GM21528 (cell line): ENCODE measurements at regions not wholly inside any gene's neighbourhood (a gene's known extent, or its start where the extent isn't known, plus 50 kb on each side); places are given as distances from the start of the nearest gene placed in this dataset.
"Not testable (repeated sequence)": the region's sequence is repeated elsewhere in the genome, so short reads cannot be mapped to it uniquely, and the experiment has no call there.

Experiments used
- ATAC-seq: cut with Tn5 transposase; IDR thresholded peaks from one replicate; pipeline ENCODE4 v1.9.1; 2021; ENCODE audit warnings: mild to moderate bottlenecking, moderate library complexity; ENCODE audit not compliant: unreplicated experiment, low FRiP score

- ATAC-seq, result no peak
These were observed 1156.0 kb downstream of the PCDH9 start for GRCh38 chr13:66074018-66074615.

DNA sequence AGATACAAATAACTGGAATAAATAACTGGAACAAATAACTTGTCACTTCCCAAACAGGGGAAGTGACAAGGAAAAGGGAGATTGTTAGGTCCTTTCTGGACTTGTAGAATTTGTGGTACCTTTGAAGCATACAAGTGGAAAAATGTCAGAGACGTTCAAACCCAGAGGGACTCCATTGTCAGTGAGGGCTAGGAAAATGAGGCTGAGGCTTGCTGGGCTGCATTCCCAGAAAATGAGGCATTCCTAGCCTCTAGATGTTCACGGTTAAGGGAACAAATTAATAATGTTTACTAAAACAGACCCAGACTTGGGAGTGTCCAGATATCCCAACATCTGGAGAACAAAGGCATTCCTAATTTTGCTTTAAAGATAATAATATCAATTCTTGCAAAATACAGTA is 1158.0 kb downstream of the PCDH9 start:
- not testable (repeated sequence) for ATAC-seq

DNA sequence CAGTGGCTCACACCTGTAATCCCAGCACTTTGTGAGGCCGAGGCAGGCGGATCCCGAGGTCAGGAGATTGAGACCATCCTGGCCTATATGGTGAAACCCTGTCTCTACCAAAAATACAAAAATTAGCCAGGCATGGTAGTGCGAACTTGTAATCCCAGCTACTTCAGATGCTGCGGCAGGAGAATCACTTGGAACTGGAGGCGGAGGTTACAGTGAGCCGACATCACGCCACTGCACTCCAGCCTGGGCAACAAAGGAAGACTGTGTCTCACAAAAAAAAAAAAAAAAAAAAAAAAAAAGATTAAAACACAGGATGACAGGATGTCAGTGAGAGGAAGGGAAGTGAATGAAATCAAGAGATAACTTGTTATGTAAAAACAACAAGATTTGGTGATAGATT is 1158.5 kb downstream of the PCDH9 start:
- ATAC-seq, result no peak

GRCh38 chr13:66071029-66071428 is 1159.1 kb downstream of the PCDH9 start:
- ATAC-seq, result no peak

- ATAC-seq, result no peak
These were observed 1160.6 kb downstream of the PCDH9 start for GRCh38 chr13:66069570-66069969.

- no peak for ATAC-seq
These were observed 1161.5 kb downstream of the PCDH9 start for GRCh38 chr13:66068683-66069082.

GRCh38 chr13:66048888-66049287 is 1181.2 kb downstream of the PCDH9 start:
- ATAC-seq, result no peak

- no peak for ATAC-seq
These were observed 1189.6 kb downstream of the PCDH9 start for GRCh38 chr13:66040506-66040905.

GRCh38 chr13:66037096-66037495 is 1193.0 kb downstream of the PCDH9 start:
- ATAC-seq, result no peak

DNA sequence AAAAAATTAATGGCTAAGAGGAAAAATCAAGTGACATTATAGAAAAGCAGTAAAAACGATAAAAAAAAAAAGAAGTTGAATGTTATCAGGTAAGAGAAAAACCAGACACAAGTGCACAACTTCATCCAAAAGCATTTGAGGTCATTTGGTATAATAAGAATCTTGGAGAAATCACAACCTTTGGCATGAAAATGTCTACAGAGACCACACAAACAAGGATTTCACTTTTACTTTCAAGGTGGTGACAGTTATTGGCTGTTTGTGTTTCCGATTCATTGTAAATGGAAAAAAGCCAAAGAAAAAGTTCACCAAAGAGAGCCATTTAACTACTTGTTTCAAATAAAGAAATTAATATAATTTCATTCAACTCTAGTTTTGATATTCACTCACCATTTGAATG is 1193.5 kb downstream of the PCDH9 start:
- no peak for ATAC-seq

- no peak for ATAC-seq
These were observed 1194.0 kb downstream of the PCDH9 start for GRCh38 chr13:66036024-66036614.

GRCh38 chr13:66033924-66034323 is 1196.2 kb downstream of the PCDH9 start:
- ATAC-seq, result no peak

GRCh38 chr13:66021846-66022245 is 1208.3 kb downstream of the PCDH9 start:
- ATAC-seq, result no peak

DNA sequence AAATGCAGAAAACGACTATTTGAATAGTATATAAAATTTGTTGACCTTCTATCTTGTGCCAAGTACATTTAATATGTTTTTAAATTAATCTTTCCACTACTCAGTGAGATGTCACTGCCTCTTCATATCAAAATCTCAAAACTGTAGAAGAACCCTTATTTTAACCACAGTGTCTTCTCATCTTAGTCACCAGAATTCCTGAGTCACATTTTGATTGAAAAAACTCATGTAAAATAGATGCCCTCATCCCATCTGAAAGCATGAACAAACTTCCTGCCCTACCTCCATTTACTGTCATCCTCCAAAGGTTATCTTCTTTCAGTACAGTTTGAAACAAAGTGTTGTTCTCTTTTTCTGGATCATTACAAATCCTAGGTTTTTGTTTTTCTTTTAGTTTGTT is 1215.4 kb downstream of the PCDH9 start:
- no peak for ATAC-seq

DNA sequence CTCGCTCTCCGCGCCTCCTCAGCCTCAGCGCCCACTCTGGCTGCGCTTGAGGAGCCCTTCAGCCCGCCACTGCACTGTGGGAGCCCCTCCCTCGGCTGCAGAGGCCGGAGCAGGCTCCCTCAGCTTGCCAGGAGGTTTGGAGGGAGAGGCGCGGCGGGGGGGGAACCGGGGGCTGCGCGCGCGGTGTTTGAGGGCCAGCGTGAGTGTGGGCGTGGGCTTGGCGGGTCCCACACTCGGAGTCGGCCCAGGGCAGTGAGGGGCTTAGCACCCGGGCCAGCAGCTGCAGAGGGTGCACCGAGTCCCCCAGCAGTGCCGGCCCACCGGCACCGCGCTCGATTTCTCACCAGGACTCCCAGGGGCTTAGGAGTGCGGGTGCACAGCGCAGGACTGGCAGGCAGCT is 1220.9 kb downstream of the PCDH9 start:
- no peak for ATAC-seq

DNA sequence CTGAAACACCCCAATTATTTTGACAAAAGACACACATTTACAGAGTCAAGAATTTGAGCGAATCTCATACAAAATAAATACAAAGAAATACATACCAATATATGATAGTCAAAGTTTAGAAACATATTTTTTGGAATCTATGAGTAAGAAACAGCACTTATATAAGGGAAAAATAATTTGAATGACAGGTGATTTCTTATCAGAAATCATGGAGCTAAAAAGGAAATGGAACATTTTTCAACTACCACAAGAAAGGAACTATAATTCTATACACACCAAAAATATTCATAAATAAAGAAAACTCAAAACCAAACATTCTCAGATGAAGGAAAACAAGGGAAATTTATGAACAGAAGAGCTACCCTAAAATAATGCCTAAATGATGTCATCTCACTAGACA is 1226.6 kb downstream of the PCDH9 start:
- ATAC-seq, result no peak

DNA sequence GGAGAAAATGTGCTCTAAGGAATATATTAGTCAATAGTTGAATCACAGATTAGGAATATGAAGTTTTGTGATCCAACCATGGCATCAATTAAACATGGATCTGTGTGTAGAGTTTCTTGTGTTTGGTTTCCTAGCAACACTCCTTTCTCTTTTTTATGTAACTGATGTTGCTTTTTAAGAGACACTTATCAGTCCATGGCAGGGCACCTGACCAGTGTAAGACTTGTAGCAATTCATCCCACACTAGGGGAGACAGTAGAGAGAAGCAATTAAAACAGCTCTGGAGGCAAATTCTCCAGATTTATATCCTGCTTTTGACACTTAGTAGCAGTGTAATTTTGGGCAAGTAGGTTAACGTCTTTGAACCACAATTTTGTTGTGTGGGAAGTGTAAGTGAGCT is 1229.0 kb downstream of the PCDH9 start:
- ATAC-seq, result no peak

GRCh38 chr13:65999411-65999810 is 1230.7 kb downstream of the PCDH9 start:
- ATAC-seq, result no peak

DNA sequence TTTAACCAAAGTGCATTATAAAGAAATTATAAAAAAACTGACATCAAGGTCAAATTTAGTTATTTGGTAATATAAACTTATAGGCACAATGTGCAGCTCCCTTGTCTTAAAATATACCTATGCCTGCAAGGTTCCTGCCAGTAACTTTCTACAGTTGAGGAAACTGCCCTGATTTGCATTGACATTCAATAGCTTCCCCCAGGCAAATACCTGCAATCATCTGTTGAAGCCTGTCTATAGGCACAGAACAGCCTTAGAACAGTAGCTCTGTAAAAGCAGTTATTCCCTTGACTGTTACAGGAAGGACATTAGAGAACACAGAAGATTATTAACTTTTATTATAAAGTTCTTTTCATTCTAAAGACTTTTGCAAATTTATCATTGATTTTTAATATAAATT is 1239.5 kb downstream of the PCDH9 start:
- ATAC-seq, result no peak

DNA sequence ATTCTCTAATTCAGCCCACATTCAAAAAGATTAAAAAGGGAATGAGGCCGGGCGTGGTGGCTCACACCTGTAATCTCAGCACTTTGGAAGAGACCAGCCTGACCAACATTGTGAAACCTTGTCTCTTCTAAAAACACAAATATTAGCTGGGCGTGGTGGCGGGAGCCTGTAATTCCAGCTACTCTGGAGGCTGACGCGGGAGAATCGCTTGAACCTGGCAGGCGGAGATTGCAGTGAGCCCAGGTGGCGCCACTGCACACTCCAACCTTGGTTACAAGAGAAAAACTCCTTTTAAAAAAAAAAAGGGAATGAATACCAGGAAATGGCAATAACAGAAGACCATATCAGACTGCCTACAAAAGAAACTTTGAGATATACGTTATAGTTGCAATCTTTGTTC is 1244.5 kb downstream of the PCDH9 start:
- ATAC-seq, result no peak

GRCh38 chr13:65977525-65977924 is 1252.6 kb downstream of the PCDH9 start:
- ATAC-seq, result no peak

DNA sequence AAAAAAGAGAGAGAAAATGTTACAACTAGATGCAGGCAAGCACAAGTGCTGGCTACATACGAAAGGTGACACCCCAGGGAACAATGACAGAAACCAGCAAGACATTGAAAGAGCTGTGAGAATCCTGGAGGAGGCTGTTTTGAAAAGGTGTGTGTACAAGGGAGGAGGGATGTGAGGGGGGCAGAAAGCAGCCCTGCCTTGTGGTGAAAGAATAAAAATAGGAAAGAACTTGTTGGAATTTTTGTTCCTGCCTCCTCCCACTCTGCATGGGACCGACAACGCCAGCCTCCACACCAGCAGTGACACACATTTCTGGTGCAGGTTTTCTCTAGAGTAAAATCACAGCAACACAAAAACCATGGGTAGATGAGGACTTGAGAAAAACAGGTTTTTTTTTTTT is 1258.6 kb downstream of the PCDH9 start:
- ATAC-seq, result no peak

DNA sequence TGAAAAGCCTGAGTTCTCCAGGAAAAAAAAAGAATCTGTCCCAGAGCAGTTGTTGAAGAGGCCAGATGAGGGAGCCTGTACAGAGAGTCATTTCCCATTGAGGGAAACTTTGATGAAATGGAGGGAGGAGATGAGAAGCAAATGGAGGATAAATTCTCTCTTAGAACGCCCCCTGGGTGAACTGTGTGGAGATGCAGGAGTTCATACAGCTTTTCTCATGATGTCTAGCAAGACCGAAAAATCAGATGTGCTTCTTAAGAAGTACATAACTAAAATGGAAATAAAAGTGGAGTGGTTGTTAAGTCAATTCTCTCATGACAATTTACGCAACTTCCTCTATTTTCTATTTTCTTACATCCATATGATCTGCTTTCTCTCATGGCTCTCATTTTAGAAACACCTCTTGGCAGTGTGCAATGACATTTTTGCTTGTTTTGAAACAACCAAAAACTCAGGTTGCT is 1263.1 kb downstream of the PCDH9 start:
- no peak for ATAC-seq
